Spleen (tissue), 7 donors: ENCODE measurements at regions not wholly inside any gene's neighbourhood (a gene's known extent, or its start where the extent isn't known, plus 50 kb on each side); places are given as distances from the start of the nearest gene placed in this dataset.

ENCODE experiments used
- CTCF ChIP-seq, 11 experiments: fragments of 200-600 bp in 7 of 11; fragments of 450-650 bp in 4 of 11; sonication (generic) in 4 of 11; IDR thresholded peaks in 8 of 11; conservative IDR thresholded peaks in 3 of 11; 1 replicate in 7 of 11; 2 replicates in 4 of 11; pipeline versions ENCODE4 v1.4.0 to v1.8.0; 2016 to 2021; ENCODE audit warnings: antibody characterized with exemption in 11 of 11, inconsistent platforms in 4 of 11, mild to moderate bottlenecking in 1 of 11
- POLR2AphosphoS5 ChIP-seq, 3 donors: sonication (generic); formaldehyde crosslinking; IDR thresholded peaks; one replicate each; pipeline ENCODE4 v1.5.1; 2017; ENCODE audit warnings: antibody characterized with exemption in 3 of 3
- donor health status: DM: no; HTN: no; CAD: no; lungs with moderate emphysema.
- donor health status: DM: no; HTN: no; CAD: no.
- donor health status: DM: no; HTN: no; CAD: no.

- no peak for TF ChIP-seq POLR2AphosphoS5 (IDR thresholded peaks at IDR 0.05)
- no peak for TF ChIP-seq CTCF (IDR thresholded peaks at IDR 0.05 in 8 of 11, conservative IDR thresholded peaks at IDR 0.05 in 3 of 11)
These were observed 274.2 kb downstream of the XXYLT1 start for GRCh38 chr3:194996746-194997145.
